Ascending aorta (tissue), 2 donors: ENCODE measurements at regions not wholly inside any gene's neighbourhood (a gene's known extent, or its start where the extent isn't known, plus 50 kb on each side); places are given as distances from the start of the nearest gene placed in this dataset.
"Not testable (repeated sequence)": the region's sequence is repeated elsewhere in the genome, so short reads cannot be mapped to it uniquely, and the experiment has no call there.

Experiments used
- DNase-seq, 2 donors: peaks; one replicate each; pipeline ENCODE4 v3.0.0-alpha.2; 2019; ENCODE audit warnings: low spot score in 2 of 2
- H3K27ac ChIP-seq, 2 donors: fragments of 200-600 bp; sonication (generic); one replicate each; pipeline ENCODE4 v1.5.1; 2016 to 2017; ENCODE audit warnings: mild to moderate bottlenecking in 1 of 2
- H3K27me3 ChIP-seq: fragments of 200-600 bp; sonication (generic); one replicate; pipeline ENCODE4 v1.5.1; 2017
- H3K36me3 ChIP-seq, 2 donors: fragments of 200-600 bp; sonication (generic); one replicate each; pipeline ENCODE4 v1.5.1; 2016
- H3K4me1 ChIP-seq, 2 donors: fragments of 200-600 bp; sonication (generic); one replicate each; pipeline ENCODE4 v1.5.1; 2016 to 2017; ENCODE audit warnings: mild to moderate bottlenecking in 1 of 2
- H3K4me3 ChIP-seq, 2 donors: fragments of 200-600 bp; sonication (generic); one replicate each; pipeline ENCODE4 v1.5.1; 2016 to 2017; ENCODE audit warnings: mild to moderate bottlenecking in 1 of 2
- H3K9me3 ChIP-seq, 2 donors: fragments of 200-600 bp; sonication (generic); one replicate each; pipeline ENCODE4 v1.5.1; 2016
- CTCF ChIP-seq, 3 experiments: fragments of 200-600 bp in 2 of 3; fragments of 450-650 bp in 1 of 3; sonication (generic) in 2 of 3; IDR thresholded peaks; one replicate each; pipeline ENCODE4 v1.5.1; 2016 to 2019; ENCODE audit warnings: antibody characterized with exemption in 3 of 3, mild to moderate bottlenecking in 1 of 3, moderate library complexity in 1 of 3
- intact Hi-C: fragments of 100-400 bp; cut with DNase I; formaldehyde crosslinking; loops from one replicate; pipeline ENCODE4 v1.15.1; 2023

GRCh38 chr1:119253366-119253765 lies 112.9 kb upstream of the WARS2 start:
- H3K9me3 ChIP-seq: no peaks in the 10 kb centered on the region
- no peak for DNase-seq
- no peaks in the 10 kb centered on the region for H3K36me3 ChIP-seq
- no peak overlapping the region for H3K27ac ChIP-seq
- no peaks in the 10 kb centered on the region for H3K27me3 ChIP-seq
- intact Hi-C loops: no loop called here
- H3K4me1 ChIP-seq: no peaks in the 10 kb centered on the region
- TF ChIP-seq CTCF (IDR thresholded peaks at IDR 0.05): no peak
- H3K4me3 ChIP-seq: no peak overlapping the region

- Histone ChIP-seq H3K27me3 (no peaks in the 10 kb centered on the region), H3K36me3 (no peaks in the 10 kb centered on the region), H3K9me3 (no peaks in the 10 kb centered on the region), H3K4me1 (no peaks in the 10 kb centered on the region), H3K4me3 (no peak overlapping the region), H3K27ac (no peak overlapping the region)
- DNase-seq: no peak
- no peak for TF ChIP-seq CTCF (IDR thresholded peaks at IDR 0.05)
- intact Hi-C loops: no loop called here
Measured at GRCh38 chr1:119254067-119254720, 113.7 kb upstream of the WARS2 start.

- H3K36me3 ChIP-seq, H3K27ac ChIP-seq, H3K27me3 ChIP-seq, H3K4me3 ChIP-seq, H3K9me3 ChIP-seq, H3K4me1 ChIP-seq, intact Hi-C loops, DNase-seq: not testable (repeated sequence)
Measured at GRCh38 chr1:119256089-119256488, 112.5 kb upstream of the HAO2 start.

- H3K4me3 ChIP-seq: no peak overlapping the region
- H3K4me1 ChIP-seq: no peaks in the 10 kb centered on the region
- TF ChIP-seq CTCF (IDR thresholded peaks at IDR 0.05): no peak
- no peaks in the 10 kb centered on the region for H3K27me3 ChIP-seq
- H3K36me3 ChIP-seq: no peaks in the 10 kb centered on the region
- no peaks in the 10 kb centered on the region for H3K9me3 ChIP-seq
- intact Hi-C loops: no loop called here
- DNase-seq: no peak
- H3K27ac ChIP-seq: no peak overlapping the region
Measured at GRCh38 chr1:119260506-119260905, 108.1 kb upstream of the HAO2 start.

GRCh38 chr1:119266386-119266785 lies 102.2 kb upstream of the HAO2 start:
- Histone ChIP-seq H3K27ac (no peak overlapping the region), H3K4me3 (no peak overlapping the region), H3K9me3 (no peaks in the 10 kb centered on the region), H3K36me3 (no peaks in the 10 kb centered on the region), H3K27me3 (no peaks in the 10 kb centered on the region), H3K4me1 (no peaks in the 10 kb centered on the region)
- DNase-seq: no peak
- no peak for TF ChIP-seq CTCF (IDR thresholded peaks at IDR 0.05)
- intact Hi-C loops: no loop called here

- TF ChIP-seq CTCF (IDR thresholded peaks at IDR 0.05): no peak
- Histone ChIP-seq H3K4me1 (no peaks in the 10 kb centered on the region), H3K9me3 (no peaks in the 10 kb centered on the region), H3K27me3 (no peaks in the 10 kb centered on the region), H3K36me3 (no peaks in the 10 kb centered on the region), H3K27ac (no peak overlapping the region), H3K4me3 (no peak overlapping the region)
- DNase-seq: no peak
- intact Hi-C loops: no loop called here
Measured at GRCh38 chr1:119266858-119267257, 101.7 kb upstream of the HAO2 start.

DNA sequence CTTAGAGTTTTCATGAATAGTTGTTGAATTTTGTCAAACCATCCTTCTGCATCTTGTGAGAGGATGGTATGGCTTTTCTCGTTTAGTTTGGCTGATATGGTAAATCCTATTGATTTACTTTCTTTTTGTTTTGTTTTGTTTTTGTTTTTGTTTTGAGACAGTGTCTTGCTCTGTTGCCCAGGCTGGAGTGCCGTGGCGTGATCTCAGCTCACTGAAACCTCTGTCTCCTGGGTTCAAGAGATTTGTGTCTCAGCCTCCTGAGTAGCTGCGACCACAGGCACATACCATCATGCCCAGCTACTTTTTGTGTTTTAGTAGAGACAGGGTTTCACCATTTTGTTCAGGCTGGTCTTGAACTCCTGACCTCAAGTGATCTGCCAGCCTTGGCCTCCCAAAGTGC lies 101.3 kb upstream of the HAO2 start:
- intact Hi-C loops, H3K27ac ChIP-seq, DNase-seq, H3K36me3 ChIP-seq, H3K27me3 ChIP-seq, H3K4me3 ChIP-seq, H3K9me3 ChIP-seq, H3K4me1 ChIP-seq: not testable (repeated sequence)
